ENCODE measurements at regions not wholly inside any gene's neighbourhood (a gene's known extent, or its start where the extent isn't known, plus 50 kb on each side); places are given as distances from the start of the nearest gene placed in this dataset.
"Not testable (repeated sequence)": the region's sequence is repeated elsewhere in the genome, so short reads cannot be mapped to it uniquely, and the experiment has no call there.

DNA sequence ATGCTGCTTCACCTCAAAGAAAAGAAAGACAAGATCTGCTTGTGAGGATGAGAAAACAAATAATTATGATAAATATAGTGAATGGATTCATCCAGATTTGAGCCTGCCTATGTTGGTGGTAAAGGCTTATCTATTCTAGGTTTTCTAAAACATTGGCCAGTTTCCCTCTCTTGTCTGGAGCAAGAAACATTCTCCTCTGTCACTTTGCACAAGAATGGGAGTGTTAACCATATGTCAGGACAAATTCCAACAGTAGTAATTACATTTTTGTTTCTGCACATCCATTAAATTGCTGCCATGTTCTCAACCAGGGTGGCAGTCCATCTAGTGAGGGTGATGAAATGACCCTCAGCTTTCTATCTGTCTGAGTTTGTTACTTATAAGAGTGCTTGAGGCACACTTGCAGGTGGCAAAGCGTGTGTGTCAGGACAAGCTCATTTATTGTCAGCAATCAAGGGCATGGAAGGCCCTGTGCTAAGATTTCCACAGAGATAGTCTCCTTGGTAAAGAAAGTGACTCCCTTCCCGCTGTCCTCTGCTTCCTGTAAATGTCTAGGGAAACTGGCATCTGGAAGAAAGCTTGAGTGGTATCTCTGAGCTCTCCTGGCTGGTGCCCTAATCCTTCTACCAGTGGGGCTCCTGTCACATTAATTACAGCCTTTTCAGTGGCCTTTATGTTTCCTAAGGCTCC, 502.1 kb upstream of the FLRT2 start:
- DNase-seq, result no peak

DNA sequence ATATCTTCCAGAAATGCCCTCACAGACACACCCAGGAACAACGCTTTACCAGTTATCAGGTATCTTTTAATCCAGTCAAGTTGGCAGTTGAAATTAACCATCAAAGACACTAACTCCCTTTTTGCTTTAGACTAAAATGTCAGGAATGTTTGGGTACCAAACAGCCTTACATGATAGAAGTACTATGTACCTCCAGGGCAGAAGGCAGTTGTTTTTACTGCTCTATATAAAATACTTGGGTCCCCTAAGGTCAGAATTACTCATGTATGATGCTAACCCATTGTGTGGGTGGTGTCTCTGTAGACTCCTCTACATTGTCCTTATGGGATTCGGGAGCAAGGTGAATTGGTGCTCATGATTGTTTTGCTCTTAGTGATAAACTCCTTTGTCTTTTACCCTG, 492.5 kb upstream of the FLRT2 start:
- no peak for DNase-seq

GRCh38 chr14:85038526-85039352, 491.2 kb upstream of the FLRT2 start:
- no peak for DNase-seq

GRCh38 chr14:85039353-85039626, 490.7 kb upstream of the FLRT2 start:
- DNase-seq, result no peak

- no peak for DNase-seq
These were observed 489.8 kb upstream of the FLRT2 start for GRCh38 chr14:85040046-85040685.

DNA sequence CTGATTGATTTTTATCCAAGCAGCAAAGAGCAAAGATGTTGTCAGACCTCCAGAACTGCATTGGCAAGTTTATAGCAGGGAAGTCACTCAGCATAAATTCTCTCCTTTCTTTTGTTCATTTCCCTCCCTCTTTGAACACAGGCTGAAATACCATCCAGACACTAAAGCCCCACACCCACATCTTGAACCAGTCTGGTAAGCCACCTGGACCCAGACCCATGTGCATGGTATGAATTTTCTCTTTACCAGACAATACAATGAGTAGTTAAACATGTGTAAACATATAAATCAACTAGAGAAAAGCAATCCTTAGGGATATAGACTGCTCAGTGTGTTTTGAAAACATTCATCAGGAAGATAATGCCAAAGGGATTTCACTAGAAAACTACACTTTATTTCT, 488.3 kb upstream of the FLRT2 start:
- no peak for DNase-seq

- no peak for DNase-seq
These were observed 487.6 kb upstream of the FLRT2 start for GRCh38 chr14:85042301-85042700.

- DNase-seq, result no peak
These were observed 479.8 kb upstream of the FLRT2 start for GRCh38 chr14:85050180-85050579.

DNA sequence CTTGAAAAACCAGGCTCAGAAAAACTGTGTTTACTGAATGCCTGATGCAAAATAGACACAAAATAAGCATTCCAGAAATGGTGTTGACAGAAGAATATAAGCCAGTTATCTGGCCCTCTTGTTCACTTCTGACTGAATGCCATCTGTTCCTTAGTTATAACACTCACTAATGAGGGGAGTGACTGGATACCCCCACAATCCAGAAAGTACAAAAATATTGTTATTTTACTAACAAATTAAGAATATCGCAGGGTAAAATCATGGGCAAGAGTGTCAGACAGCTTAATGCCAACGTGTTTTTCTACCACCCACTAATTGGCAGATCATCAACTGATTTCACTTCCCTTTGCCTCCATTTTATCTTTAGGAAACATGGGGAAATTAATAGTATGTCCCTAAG, 477.3 kb upstream of the FLRT2 start:
- DNase-seq, result no peak

GRCh38 chr14:85054178-85054577, 475.8 kb upstream of the FLRT2 start:
- no peak for DNase-seq

- DNase-seq, result no peak
These were observed 473.7 kb upstream of the FLRT2 start for GRCh38 chr14:85056267-85056666.

DNA sequence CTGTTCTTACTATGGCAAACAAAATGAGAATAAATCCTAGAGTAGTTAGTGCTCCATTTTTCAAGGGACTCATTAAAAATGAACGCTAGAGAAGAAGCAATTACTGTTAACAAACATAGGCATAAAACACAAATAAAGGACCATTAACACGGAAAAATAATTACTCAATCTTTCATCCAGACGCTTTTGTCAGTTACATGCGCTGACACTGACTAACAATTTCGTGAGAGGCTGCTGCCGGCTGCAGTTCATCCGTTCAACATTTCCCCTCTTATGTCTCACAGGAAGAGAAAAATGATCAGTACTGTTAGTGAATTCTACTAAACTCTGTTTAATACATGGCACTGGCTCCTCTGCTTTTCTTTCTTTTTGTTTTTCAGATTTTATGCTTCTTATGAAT, 472.7 kb upstream of the FLRT2 start:
- DNase-seq, result no peak

DNA sequence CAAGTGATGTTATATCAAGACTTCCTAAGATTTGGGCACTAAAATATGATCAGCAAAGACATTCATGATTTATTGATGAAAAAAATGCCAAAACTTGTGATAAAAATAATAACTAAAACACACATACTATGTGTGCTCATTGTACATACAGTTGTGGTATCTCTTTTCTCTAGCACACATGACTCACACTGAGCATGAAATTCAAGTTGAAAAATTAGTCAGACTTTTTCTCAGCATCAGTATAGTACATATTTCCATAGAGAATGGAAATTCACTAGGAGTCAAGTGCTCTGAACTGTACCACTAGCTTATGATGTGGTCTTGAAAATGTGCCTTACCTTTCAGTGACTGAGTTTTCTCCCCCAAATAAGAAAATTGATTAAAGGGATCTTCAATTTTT, 471.8 kb upstream of the FLRT2 start:
- no peak for DNase-seq

DNA sequence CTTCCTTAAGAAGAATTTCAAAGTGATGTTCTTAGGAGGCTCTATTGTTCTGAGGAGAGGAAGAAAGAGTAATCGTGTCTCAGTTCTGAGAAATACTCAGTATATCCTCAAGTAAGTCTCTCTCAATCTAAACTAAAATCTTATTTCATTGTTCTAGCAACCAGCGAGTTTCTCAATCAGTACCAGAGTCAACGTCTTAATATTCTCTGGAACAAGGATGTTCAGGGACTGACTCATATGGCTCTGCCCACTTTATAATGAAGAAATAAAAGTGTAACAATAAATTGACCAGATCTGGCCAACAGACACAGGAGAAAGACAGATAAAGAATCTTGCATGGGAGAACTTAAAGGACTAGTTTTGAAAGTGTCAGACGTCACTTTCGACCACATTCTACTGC, 469.8 kb upstream of the FLRT2 start:
- DNase-seq, result no peak

- no peak for DNase-seq
These were observed 468.7 kb upstream of the FLRT2 start for GRCh38 chr14:85061256-85061655.

- DNase-seq, result no peak
These were observed 466.2 kb upstream of the FLRT2 start for GRCh38 chr14:85063747-85064146.

DNA sequence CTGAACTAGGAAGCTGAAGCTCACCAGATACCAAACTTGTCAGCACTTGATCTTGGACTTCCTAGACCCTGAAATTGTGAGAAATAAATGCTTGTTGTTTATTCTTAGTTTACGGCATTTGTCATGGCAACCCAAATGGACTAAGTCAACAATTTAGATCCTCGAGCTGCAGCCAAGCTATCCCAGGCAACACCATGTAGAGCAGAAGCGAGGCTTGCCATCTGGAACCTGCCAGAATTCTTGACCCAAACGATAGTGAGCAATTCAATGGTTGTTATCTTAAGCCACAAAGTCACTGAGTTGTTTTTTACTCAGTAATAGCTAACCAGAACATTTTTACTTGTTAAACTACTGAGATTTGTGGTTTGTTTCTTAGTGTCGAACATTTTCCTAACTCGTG, 458.5 kb upstream of the FLRT2 start:
- DNase-seq, result no peak

DNA sequence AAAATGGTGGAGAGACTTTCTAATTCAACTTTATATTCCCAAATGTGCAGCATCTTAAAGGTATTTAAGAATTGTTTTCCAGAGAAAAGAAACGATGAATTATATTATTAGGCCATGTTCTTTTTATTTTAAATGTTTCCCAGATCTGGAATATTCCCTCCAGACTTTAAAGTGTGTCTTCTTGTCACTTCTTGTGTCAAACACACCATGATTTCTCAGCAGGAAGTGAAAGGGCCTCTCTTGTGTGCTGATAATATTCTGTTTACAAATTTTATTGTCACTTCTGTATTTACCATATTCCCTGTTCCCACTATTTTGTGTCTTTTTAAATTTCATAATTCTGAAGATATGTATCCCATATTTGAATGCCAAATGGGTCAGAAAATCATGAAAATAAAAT, 455.0 kb upstream of the FLRT2 start:
- no peak for DNase-seq

GRCh38 chr14:85075694-85076476, 454.1 kb upstream of the FLRT2 start:
- no peak for DNase-seq

GRCh38 chr14:85077716-85078115, 452.2 kb upstream of the FLRT2 start:
- DNase-seq, result not testable (repeated sequence)

DNA sequence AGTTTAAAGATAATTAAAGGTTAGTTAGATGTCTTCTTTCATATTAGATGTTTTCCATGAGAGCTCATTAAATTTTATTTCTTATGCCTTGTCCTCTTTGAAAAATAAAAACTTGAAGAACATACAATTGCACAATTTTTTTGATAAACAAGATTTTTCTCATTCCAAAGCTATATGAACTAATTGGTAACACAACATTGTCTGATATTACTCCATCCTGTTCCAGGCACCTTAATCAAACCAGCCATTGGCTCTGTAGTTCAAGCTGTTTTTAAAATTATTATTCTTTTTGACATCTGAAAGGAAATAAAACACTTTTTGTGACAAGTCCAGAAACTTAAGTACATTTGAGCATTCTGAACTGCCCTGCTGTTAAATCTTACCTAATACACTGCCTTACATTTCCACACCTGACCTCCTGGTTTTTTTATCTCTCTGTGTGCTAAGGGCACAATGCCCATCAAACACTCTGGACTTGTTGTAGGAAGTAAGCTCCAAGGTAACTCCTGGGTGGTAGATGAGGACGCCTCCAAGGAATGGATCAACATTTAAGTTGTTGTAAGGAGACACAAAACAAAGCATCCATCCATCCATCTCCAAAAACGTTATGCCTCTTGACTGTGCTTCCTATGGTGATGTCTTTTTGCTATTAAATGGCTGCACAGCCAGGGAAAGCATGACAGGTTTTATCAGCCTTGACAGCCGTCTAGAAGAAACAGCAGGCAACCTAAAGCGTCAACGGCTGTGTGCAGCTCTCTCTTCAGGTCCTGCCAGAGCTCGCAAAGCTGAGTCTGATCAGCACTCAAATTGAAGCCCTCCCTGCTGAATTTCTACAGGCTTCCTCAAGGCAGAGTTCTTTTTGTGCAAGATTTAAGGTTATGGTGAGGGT, 449.9 kb upstream of the FLRT2 start:
- no peak for DNase-seq

- DNase-seq, result no peak
These were observed 445.6 kb upstream of the FLRT2 start for GRCh38 chr14:85084344-85084743.

DNA sequence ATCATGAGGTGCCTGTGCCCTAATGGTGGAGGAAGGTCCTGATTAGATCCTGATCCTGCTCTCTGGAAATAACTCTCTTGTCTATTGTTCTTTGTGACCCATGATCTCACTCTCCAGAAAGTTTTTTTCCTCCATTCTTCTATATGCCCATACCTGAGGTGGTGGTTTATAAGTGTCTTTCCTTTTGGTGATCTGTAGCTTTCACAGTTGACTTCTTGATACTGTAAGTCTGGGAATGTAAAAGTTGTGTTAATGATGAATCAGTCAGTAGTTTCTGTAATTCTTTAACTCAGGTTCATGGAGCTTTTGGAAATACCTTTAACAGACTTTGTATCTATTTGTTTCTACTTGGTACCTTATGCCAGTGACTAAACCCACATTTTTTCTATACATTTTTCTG, 444.0 kb upstream of the FLRT2 start:
- no peak for DNase-seq
